HG02943 (cell line): ENCODE measurements at regions not wholly inside any gene's neighbourhood (a gene's known extent, or its start where the extent isn't known, plus 50 kb on each side); places are given as distances from the start of the nearest gene placed in this dataset.

Source experiments
- ATAC-seq: cut with Tn5 transposase; IDR thresholded peaks from one replicate; pipeline ENCODE4 v1.9.1; 2021; ENCODE audit warnings: mild to moderate bottlenecking, low read depth, moderate library complexity; ENCODE audit not compliant: unreplicated experiment

GRCh38 chr15:94743668-94744067, 512.3 kb downstream of the MCTP2 start:
- no peak for ATAC-seq

- no peak for ATAC-seq
Observed at GRCh38 chr15:94744080-94744793, 512.9 kb downstream of the MCTP2 start.

- ATAC-seq, result no peak
Observed at GRCh38 chr15:94745371-94745770, 514.0 kb downstream of the MCTP2 start.

- ATAC-seq, result no peak
Observed at GRCh38 chr15:94747510-94747909, 516.1 kb downstream of the MCTP2 start.

- ATAC-seq, result no peak
Observed at GRCh38 chr15:94749811-94750617, 518.7 kb downstream of the MCTP2 start.

- no peak for ATAC-seq
Observed at GRCh38 chr15:94760348-94760747, 529.0 kb downstream of the MCTP2 start.

GRCh38 chr15:94761574-94761973, 530.2 kb downstream of the MCTP2 start:
- no peak for ATAC-seq

GRCh38 chr15:94769089-94769488, 537.7 kb downstream of the MCTP2 start:
- no peak for ATAC-seq

GRCh38 chr15:94770199-94770598, 538.8 kb downstream of the MCTP2 start:
- no peak for ATAC-seq

GRCh38 chr15:94777037-94777436, 545.7 kb downstream of the MCTP2 start:
- no peak for ATAC-seq

GRCh38 chr15:94778840-94779239, 547.5 kb downstream of the MCTP2 start:
- ATAC-seq, result no peak

GRCh38 chr15:94780166-94780565, 548.8 kb downstream of the MCTP2 start:
- no peak for ATAC-seq

GRCh38 chr15:94785091-94785490, 553.7 kb downstream of the MCTP2 start:
- no peak for ATAC-seq

GRCh38 chr15:94791008-94791407, 559.6 kb downstream of the MCTP2 start:
- no peak for ATAC-seq

GRCh38 chr15:94791510-94791909, 560.1 kb downstream of the MCTP2 start:
- ATAC-seq, result no peak

- ATAC-seq, result no peak
Observed at GRCh38 chr15:94792196-94792595, 560.8 kb downstream of the MCTP2 start.

GRCh38 chr15:94793207-94793606, 561.8 kb downstream of the MCTP2 start:
- ATAC-seq, result no peak

- no peak for ATAC-seq
Observed at GRCh38 chr15:94793641-94794040, 562.3 kb downstream of the MCTP2 start.

- no peak for ATAC-seq
Observed at GRCh38 chr15:94804613-94805012, 573.3 kb downstream of the MCTP2 start.

- no peak for ATAC-seq
Observed at GRCh38 chr15:94815110-94815731, 583.9 kb downstream of the MCTP2 start.

GRCh38 chr15:94815914-94816313, 584.6 kb downstream of the MCTP2 start:
- ATAC-seq, result no peak
